GM21423 (cell line): ENCODE measurements at regions not wholly inside any gene's neighbourhood (a gene's known extent, or its start where the extent isn't known, plus 50 kb on each side); places are given as distances from the start of the nearest gene placed in this dataset.

Experiments used
- ATAC-seq: cut with Tn5 transposase; IDR thresholded peaks from one replicate; pipeline ENCODE4 v1.9.1; 2021; ENCODE audit warnings: mild to moderate bottlenecking, moderate library complexity; ENCODE audit not compliant: unreplicated experiment

DNA sequence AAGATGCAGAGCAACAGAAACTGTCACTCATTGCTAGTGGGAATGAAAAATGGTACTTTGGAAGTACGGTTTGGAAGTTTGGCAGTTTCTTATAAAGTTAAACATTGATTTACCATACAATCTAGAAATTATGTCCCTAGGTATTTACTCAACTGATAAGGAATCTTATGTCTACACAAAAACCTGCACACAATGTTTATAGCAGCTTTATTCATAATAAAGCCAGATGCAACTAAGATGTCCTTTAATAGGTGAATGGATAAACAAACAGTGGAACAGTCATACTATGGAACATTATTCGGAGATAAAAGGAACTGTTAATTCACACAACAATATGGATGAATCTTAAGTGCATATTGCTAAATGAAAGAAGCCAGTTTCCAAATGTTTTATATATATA lies 96.2 kb upstream of the SIRPA start:
- no peak for ATAC-seq

DNA sequence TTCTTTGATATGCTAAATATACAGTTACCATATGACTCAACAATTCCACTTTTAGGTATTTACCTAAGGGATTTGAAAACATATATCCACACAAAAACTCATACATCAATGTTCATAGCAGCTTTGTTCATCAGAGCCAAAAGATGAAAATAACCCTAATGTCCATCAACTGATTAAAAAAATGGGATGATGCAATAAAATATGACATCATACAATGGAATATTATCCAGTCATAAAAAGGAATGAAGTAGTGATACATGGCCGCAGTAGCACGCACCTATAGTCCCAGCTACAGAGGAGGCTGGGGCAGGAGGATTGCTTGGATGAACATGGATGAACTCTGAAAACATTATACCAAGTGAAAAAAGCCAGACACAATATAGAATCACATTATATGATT lies 101.4 kb upstream of the SIRPA start:
- ATAC-seq, result no peak

DNA sequence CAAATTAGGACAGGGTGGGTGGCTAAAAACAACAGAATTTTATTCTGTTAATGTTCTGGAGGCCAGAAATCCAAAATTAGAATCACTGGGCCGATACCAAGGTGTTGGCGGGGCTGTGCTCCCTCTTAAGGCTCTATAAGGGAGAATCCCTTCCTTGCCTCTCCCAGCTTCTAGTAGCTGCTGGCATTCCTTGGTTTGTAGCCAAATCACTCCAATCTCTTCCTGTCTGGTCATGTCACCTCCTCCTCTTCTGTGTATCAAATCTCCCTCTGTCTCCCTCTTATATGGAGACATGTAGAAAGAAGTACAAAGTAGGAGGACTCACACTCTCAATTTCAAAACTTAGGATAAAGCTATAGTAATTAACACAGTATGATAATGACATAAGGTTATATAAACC lies 102.9 kb upstream of the SIRPA start:
- no peak for ATAC-seq

DNA sequence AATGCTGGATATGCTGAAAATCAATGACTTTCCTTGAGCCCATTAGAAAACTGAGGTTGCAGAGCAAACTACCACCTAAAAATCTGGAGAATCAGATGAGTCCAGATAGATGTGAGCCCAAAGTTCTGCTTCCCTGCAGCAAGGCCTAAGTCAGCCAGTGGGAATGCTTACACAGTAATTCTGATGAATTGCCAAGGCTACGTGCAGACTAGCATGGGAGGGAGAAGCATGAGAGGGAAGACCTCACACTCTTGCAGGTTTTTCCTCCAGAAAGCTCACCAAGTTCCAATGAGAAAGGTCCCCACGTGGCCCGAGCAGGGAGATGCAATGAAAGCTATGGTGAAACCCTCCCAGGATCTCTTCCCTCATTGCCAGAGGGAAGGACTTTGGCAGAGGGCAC lies 104.8 kb upstream of the SIRPA start:
- no peak for ATAC-seq

DNA sequence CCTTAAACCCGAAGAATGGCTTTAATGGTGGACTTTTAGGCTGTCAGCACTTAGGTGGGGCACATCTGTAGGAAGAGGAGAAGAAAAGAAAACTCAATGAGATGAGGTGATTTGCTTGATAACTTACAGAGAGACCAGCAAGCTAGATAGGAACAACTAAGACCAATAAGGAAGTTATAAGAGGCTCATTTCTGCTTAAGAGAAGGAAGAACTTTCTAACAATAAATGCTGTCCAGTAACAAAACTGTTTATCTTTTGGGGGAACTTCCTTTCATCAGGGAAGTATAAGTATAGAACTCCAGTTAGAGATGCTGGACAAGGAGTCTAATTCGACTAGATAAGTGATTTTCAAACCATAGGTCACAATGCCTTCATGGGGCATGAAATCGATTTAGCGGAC lies 107.2 kb upstream of the SIRPA start:
- ATAC-seq, result no peak

DNA sequence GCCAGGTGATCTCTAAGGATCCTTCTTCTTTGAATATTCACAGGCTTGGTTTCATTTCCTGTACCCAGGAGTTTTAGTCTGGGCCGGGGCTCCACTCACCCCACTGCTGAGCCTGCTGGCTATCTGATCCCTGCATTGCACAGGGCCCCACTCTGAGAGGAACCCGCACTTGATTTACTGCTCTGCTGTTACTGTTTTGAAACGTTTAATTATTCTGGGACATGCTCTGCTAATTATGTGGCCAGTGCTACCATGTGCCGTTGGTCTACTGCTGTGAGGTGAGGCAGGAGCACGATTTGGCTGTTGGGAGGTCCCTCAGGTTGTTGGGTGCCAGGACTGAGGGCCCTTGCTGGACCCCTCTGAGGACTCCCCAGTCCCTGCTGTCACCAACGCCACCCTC lies 108.7 kb upstream of the SIRPA start:
- no peak for ATAC-seq

DNA sequence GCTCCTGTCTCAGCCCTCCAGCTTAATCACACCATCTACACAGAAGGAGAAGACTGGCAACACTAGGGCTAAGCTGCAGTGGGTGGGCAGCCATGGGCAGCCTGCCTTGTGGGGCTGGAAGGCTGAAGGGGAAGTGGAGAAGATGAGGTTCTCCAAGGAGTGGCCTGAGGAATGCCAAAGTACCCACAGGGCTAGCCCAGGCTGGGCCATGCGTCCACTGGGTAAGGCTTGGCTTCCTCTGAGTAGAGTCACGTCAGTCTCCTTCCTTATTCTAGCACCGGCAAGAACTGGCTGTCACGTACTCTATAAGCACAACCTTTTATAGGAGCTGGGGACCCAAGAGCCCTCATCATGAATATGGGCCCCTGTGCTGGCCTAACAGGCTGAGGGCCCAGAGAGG lies 110.6 kb upstream of the SIRPA start:
- ATAC-seq, result no peak

DNA sequence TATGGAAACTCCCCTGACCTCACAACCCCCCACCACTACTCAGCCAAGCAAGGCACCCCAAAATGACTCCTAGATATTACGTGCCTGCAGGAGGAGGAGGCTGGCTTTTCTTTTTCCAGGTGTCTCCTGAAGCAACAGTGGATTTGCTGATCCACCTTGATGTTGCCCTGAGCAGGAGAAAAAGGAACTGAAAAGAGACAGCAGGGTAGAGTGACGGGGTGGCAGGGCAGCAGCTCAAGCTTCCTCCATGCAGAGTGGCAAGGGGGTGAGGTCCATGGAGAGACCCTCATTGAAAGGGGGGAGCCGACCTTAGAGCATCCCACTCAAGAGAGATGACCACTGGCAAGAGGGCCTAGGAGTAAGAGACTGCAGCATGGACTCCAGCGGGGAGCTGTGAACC lies 112.0 kb upstream of the SIRPA start:
- no peak for ATAC-seq

DNA sequence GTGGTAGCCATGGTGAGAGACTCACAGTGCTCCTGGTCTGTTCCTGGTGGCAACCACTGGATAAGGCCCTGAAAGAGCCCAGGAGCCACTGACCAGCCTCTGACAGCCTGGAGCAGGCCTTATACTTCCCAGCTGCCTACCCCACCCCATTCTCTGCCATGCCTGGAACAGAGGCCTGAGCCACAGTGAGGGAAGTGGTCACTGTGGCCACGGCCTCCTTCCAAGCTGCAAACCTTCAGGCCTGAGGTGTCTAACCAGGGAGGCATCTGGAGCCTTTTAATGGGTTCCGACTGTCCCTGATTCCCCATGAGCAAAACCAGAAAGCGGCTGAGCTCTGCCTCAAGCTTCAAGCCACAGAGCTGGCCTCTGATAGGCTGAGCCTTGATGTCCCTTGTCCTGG lies 113.0 kb upstream of the SIRPA start:
- ATAC-seq, result no peak

DNA sequence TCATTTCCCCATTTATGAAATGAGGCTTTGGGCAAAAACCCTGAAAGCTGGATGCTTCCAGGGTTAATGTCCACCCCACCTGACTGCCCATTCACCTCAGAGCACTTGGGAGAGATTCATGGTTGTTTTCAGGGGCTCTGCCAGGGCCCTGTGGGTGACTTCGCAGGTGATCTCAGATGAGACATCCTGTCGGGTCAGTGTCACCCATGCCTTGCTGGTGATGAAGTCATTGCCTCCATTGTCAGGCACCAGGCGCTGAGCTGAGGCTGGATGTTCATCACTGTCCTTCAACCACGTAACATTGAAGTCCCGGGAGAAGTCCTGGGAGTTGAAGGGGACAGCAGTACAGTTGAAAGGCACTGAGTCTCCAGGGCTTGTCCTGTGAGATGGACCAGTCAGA lies 115.6 kb upstream of the SIRPA start:
- ATAC-seq, result no peak

DNA sequence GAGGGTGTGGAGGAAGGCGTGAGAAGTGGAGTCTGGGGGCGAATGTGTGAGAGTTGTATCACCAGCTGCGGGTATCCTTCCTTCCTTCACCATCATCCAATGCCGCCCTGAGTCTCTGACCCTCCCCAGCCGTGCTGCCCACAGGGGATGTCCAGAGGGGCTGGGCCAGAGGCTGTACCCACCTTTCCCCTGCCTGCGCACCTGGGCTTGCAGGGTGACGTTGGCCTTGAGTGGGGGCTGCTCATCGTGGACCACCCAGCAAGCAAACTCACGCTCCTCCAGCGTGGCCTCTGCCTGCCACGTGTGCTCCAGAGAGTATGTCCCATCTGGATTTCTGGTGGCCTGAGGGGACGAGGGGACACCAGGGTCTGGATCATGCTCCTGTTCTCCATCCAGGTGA lies 116.9 kb upstream of the SIRPA start:
- ATAC-seq, result no peak

DNA sequence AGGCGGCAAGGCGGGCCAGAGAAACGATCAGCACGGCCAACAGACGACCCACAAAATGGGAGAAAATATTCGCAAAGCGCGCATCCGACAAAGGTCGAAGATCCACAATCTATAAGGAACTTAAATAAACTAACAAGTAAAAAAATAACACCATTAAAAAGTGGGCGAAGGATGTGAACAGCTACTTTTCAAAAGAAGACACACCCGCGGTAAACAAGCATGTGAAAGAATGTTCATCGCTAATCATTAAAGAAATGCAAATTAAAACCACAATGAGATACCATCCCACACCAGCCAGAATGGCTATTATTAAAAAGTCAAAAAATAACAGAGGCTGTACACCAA lies 117.8 kb upstream of the SIRPA start:
- ATAC-seq, result no peak

DNA sequence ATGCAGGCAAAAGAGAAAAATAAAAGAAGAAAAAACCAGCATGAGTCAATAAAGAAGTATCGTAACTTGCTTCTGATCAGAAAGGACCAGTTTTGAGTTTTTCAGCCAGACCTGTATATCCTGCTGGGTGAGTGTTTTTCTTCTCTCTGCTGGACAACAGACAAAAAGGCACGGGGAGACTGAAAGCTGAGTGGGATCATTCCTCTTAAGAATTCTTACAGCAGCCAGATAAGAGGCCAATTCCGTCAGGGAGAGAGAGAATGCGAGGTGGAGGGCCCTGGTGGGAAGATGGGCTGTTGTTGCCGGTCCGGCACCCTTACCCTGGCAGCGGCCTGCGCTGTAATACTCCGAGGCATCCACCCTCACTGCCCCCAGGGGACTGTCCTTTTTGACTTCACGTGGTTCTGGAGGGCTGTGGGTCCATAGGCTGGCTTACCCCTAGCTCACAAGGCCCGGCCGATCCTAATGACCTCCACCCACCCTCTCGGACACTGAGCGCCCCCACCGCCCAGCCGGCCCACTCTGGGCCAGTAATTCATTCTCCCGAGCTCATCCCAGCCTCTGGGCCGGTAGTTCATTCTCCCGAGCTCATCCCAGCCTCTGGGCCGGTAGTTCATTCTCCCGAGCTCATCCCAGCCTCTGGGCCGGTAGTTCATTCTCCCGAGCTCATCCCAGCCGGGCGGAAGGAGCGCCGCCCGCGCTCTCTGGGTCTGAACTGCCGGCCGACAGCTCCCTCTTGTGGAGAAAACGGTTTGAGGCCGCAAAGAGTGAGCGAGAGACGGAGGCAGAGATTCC lies 118.3 kb upstream of the SIRPA start:
- ATAC-seq, result peak; percentile 85

DNA sequence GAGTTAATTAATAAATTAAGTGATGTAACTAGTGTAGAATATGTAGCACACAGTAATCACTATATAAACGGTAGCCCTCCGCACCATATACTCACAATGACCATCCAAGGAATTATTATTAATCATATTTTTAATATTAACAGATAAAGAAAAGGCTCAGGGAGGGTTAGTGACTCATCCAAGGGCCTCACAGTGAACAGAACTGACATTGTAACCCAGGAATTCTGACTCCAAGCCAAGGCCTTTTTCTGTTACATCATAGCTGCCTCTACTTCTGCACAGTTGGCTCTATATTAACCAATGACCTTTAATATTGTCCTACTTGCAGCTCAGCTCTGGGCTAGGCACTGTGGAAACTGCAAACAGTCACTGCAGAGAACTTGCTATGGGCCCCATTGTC lies 117.5 kb upstream of the SIRPG start:
- ATAC-seq, result no peak

DNA sequence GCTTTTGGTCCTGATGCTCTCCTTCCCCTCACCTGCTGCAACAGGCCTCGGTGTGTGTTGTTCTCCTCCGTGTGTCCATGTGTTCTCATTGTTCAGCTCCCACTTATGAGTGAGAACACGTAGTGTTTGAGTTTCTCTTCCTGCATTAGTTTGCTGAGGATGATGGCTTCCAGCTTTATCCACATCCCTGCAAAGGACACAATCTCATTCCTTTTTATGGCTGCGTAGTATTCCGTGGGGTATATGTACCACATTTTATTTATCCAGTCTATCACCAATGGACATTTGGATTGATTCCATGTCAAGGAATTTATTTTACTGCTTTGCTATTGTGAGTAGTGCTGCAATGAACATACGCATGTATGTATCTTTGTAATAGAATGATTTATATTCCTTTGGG lies 116.9 kb upstream of the SIRPG start:
- no peak for ATAC-seq

DNA sequence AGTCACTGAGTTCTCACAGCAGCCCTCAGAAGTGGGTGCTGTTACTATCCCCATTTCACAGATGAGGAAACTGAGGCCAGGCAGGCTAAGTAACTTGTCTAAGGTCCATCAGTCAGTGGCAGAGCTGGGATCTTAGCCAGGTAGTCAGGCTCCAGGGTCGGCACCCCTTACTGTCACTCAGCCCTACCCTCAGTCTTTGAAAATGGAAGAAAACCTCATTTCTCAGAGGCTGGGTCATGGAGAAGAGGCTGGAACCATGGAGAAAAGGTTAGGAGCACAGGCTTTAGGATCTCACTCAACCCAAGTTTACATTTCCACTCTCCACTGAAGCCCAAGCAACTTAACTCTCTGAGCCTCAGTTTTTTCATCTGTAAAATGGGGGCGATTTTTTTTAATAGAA lies 116.2 kb upstream of the SIRPG start:
- ATAC-seq, result no peak

DNA sequence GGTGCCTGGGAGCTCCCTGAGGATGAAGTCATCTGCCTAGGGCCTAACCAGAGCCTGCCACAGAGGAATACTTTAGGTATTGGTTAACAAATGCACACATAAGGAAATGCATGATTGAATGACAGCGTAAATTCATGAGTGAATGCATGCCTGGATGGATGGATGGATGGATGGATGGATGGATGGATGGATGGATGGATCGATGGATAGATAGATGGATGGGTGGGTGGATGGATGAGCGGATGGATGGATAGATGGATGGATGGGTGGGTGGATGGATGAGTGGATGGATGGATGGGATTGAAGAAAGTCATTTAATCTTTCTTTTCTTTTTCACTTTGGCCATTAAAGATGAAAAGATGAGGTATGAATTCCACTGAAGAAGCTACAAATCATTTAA lies 111.9 kb upstream of the SIRPG start:
- no peak for ATAC-seq

DNA sequence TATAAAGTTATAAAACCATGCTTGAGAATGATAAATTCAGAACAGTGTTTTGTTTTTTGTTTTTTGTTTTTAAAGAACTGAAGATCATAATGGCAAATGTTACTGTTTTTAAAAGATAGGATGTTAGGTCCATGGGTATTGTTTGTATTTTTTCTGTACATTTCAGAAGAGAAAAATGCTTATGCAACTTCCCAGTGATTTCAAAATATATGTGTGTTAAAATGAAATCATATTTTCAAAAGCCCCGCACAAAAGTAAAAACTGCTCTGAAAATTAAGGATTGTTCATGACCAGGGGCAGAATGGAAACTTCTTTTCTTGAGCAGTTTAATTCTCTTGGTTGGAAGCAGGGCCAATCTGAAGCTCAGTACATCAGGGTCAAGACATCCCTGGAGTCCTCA lies 109.2 kb upstream of the SIRPG start:
- no peak for ATAC-seq

DNA sequence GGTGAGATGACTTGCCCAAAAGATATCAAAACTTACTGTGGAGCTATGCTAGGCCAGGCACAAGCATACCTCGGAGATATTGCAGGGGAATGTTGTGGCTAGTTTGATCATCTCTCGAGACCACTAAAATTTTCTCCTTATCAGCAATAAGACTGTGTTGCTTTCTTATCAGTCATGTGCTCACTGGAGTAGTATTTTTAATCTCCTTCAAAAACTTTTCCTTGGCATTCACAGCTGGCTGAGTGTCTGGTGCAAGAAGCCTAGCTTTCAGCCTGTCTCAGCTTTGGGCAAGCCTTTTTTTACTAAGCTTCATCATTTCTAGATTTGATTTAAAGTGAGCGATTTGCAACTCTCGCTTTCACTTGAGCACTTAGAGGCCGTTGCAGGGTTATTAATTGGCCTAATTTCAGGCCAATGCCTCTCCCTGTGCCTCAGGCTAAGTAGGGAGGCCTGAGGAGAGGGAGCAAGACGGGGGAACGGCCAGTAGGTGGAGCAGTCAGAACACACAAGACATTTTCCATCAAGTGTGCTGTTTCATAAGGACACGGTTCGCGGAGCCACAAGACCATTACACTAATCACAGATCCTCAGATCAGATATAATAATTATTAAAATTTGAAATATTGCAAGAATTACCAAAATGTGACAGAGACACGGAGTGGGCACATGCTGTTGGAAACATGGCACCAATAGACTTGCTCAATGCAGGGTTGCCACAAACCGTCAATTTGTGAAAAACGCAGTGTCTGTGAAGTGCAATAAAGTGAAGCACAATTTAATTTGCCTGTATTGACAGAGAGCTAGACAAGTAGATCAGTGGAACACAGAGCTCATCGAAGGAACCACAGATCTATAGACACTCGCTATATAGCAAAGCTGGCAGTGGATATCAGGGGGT lies 106.8 kb upstream of the SIRPG start:
- peak; percentile 84 for ATAC-seq

DNA sequence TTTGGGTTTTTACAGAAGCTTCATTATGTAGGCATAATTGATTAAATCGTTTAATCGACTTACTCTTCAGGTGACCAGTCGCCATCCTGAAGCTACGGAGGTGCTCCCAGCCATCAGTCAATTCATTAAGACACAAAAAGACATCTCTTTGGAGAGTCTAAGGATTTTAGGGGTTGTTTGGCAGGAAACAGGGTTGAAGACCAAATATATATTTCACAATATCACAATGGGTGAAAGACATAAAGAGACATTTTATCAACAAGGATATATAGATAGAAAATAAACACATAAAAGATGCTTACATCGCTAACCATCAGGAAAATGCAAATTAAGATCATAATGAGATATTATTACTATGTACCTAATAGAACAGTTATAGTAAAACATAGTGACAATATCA lies 104.0 kb upstream of the SIRPG start:
- no peak for ATAC-seq

DNA sequence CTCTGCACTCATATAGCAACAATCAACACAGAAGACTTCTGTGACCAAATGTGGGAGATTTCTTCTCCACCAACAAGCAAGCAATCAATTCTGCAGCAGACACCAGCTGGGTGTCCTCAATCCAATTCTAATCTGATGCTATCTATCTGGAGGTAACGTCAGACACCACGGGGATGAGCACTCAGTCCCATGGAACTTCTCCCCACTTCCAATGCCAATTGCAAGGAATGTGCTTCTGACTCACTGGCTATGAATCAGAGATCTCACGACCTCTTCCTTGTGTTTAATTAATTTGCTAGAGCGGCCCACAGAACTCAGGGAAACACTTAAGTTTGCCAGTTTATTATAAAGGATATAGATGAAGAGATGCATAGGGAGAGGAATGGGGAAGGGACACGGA lies 103.5 kb upstream of the SIRPG start:
- no peak for ATAC-seq

DNA sequence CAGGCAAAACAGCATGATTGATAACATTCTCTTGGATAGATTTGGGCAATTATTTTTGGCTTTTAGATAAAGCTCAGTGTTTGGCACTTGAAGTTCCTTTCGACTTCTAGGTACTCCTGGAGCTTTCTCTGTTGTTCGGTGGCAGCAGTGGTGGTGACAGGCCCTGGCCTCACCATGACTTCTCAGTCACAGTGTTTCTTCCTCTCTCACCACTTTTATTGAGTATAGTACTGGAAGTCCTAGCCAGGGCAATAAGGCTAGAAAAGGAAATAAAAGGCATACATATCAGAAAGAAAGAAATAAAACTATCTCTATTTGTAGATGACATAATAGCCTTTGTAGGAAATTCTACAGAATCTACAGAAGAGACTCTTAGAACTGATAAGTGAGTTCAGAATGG lies 101.2 kb upstream of the SIRPG start:
- no peak for ATAC-seq
